ENCODE measurements at regions not wholly inside any gene's neighbourhood (a gene's known extent, or its start where the extent isn't known, plus 50 kb on each side); places are given as distances from the start of the nearest gene placed in this dataset.
"Not testable (repeated sequence)": the region's sequence is repeated elsewhere in the genome, so short reads cannot be mapped to it uniquely, and the experiment has no call there.

DNA sequence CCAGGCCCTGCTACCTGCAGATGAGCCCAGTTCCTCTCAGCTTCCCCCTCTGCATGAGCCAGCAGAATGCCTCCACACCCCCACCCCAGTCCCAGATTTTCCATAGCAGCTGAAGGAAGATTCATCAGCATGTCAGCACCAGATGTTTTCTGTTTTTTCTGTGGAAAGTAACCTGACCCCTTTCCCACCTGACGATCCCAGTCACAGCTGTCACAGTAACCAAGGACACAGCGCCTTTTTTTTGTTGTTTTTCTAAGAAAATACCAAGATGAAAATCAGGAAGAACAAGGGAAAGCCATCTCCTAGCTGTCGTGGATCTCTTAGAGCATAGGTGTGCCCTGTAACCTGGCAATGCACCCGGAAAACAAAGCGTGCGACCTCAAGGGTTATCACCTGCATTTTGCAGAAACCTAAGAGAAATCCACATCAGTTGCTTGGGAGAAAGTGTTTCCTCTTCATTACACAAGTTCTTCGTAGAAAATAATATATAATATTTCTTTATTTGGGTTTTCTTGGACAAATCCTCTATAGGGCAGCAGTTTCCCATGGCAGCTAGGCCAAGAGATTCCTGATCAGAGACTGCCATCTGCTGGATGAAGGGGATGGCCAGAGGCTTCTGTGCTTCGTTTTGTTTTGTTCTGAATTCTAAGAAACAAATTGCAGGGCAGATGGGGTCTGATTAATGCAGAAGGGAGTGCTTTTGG lies 401.9 kb downstream of the TNS3 start:
- no TSS peak for BruUV-seq (replicated peaks)
- TF ChIP-seq, protein P1, sequence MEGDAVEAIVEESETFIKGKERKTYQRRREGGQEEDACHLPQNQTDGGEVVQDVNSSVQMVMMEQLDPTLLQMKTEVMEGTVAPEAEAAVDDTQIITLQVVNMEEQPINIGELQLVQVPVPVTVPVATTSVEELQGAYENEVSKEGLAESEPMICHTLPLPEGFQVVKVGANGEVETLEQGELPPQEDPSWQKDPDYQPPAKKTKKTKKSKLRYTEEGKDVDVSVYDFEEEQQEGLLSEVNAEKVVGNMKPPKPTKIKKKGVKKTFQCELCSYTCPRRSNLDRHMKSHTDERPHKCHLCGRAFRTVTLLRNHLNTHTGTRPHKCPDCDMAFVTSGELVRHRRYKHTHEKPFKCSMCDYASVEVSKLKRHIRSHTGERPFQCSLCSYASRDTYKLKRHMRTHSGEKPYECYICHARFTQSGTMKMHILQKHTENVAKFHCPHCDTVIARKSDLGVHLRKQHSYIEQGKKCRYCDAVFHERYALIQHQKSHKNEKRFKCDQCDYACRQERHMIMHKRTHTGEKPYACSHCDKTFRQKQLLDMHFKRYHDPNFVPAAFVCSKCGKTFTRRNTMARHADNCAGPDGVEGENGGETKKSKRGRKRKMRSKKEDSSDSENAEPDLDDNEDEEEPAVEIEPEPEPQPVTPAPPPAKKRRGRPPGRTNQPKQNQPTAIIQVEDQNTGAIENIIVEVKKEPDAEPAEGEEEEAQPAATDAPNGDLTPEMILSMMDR (IDR thresholded peaks at IDR 0.05; ENCODE audit: unreplicated experiment) = peak; percentile 85
- no peaks in the 10 kb centered on the region for H3K36me3 Mint-ChIP-seq (ENCODE audit: insufficient read depth, unreplicated experiment)
- H3K4me1 Mint-ChIP-seq (ENCODE audit: insufficient read depth, unreplicated experiment) = no peaks in the 10 kb centered on the region
- ChIA-PET POLR2A (no interaction called here), CTCF (interaction anchor here (0.5 to 9.5 kb wide), 25 partner anchors 9 to 1919 kb away, joined by 3 to 68 read pairs (median 3); partner anchors contain the start of gene IGFBP3)
- DNase-seq (ENCODE audit: unreplicated experiment) = peak; percentile 76
- intact Hi-C loops (cut with micrococcal nuclease) = loop anchor here (1.0 to 10.0 kb wide), 4 partner anchors 405 to 1289 kb away; no protein-coding TSS in a partner anchor
- no peak overlapping the region for H3K4me3 Mint-ChIP-seq (ENCODE audit: unreplicated experiment)
- peaks cover 20% of the 10 kb centered on the region for H3K27me3 Mint-ChIP-seq (ENCODE audit: insufficient read depth, unreplicated experiment)
- no peaks in the 10 kb centered on the region for H3K9me3 Mint-ChIP-seq (ENCODE audit: unreplicated experiment)
- no peak overlapping the region for H3K27ac Mint-ChIP-seq (ENCODE audit: low read depth, unreplicated experiment)

DNA sequence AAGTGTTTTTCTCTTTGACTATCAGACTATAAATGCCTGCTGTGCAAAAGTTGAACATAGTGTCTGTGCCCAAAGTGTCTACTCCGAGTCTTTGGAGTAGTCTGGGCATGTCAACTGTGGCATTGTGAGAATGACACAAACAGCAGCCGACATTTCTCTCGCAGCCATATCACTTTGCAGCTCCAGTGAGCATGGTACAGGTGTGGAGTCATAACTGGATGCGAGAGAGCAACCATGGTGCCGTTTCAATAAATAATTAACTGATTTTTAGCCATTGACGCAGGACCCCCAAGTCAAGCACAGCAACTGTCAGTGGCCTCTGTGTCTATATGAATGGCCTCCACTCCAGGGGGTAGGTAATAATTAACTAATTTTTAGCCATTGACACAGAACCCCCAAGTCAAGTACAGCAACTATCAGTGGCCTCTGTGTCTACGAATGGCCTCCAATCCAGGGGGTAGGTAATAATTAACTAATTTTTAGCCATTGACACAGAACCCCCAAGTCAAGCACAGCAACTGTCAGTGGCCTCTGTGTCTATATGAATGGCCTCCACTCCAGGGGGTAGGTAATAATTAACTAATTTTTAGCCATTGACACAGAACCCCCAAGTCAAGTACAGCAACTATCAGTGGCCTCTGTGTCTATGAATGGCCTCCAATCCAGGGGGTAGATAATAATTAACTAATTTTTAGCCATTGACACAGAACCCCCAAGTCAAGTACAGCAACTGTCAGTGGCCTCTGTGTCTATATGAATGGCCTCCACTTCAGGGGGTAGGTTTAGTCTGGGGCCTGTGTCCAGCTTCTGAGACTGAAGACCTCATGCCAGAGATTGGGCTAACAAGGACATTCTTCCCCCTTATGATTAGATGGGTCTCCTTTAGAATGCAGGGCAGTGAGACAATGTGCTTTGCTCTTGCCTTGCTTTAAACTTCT lies 409.0 kb downstream of the TNS3 start:
- H3K27ac Mint-ChIP-seq (ENCODE audit: low read depth, unreplicated experiment); DNase-seq (ENCODE audit: unreplicated experiment); H3K9me3 Mint-ChIP-seq (ENCODE audit: unreplicated experiment); H3K4me1 Mint-ChIP-seq (ENCODE audit: insufficient read depth, unreplicated experiment); H3K27me3 Mint-ChIP-seq (ENCODE audit: insufficient read depth, unreplicated experiment); H3K36me3 Mint-ChIP-seq (ENCODE audit: insufficient read depth, unreplicated experiment); POLR2A ChIA-PET; CTCF ChIA-PET; BruUV-seq (replicated peaks); H3K4me3 Mint-ChIP-seq (ENCODE audit: unreplicated experiment): not testable (repeated sequence)
- intact Hi-C loops (cut with micrococcal nuclease) = loop anchor here (10.0 kb wide), 1 partner anchor 398 kb away; no protein-coding TSS in a partner anchor

DNA sequence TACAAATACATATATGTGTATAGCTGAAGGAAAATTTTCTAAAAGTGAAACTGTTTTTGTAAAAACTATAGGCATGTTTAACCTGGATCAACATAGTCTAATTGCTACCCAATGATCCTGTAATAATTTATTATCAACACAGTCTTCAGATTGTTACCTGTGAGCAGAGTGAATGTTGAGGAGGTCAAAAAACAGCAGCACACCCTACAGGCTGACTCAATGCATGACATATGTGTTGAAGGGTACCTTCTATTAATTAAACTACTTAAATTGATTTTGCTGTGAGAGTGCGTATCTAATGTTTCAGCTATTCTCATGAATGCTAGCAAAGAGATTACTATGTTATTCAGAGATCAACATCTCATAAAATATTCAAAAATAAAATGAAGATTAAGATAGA lies 411.4 kb downstream of the TNS3 start:
- no TSS peak for BruUV-seq (replicated peaks)
- Mint-ChIP-seq H3K4me3 (ENCODE audit: unreplicated experiment) (no peak overlapping the region), H3K4me1 (ENCODE audit: insufficient read depth, unreplicated experiment) (no peaks in the 10 kb centered on the region), H3K27me3 (ENCODE audit: insufficient read depth, unreplicated experiment) (no peaks in the 10 kb centered on the region), H3K36me3 (ENCODE audit: insufficient read depth, unreplicated experiment) (no peaks in the 10 kb centered on the region), H3K27ac (ENCODE audit: low read depth, unreplicated experiment) (no peak overlapping the region), H3K9me3 (ENCODE audit: unreplicated experiment) (no peaks in the 10 kb centered on the region)
- CTCF ChIA-PET = interaction anchor here (0.6 to 3.8 kb wide), 5 partner anchors 10 to 1258 kb away, joined by 3 to 22 read pairs (median 3); no protein-coding TSS in a partner anchor
- TF ChIP-seq, protein P1 (IDR thresholded peaks at IDR 0.05; ENCODE audit: unreplicated experiment) = peak; percentile 23
- intact Hi-C loops (cut with micrococcal nuclease) = loop anchor here (10.0 kb wide), 1 partner anchor 396 kb away; no protein-coding TSS in a partner anchor
- DNase-seq (ENCODE audit: unreplicated experiment) = no peak
- POLR2A ChIA-PET = interaction anchor here (0.6 kb wide), 2 partner anchors 442 to 486 kb away, joined by 3 read pairs; no protein-coding TSS in a partner anchor

DNA sequence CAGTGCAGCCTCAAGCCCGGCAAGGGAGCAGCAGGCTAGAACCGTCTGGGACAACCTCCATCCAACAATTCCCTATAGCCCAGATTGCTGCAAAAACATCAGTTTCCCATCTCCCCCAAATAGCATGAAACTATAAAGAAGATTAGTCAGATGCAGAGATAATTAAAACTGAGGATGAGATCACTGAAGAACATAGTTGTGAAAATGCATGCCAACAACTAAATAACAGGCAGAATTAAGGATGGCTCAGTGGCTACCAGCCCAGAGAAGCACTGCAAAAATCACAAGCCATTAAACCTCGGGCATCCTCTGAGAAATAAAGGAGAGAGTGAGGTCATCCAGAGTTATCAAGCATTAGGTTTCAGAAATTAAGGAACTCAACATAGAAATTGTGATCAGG lies 427.1 kb downstream of the TNS3 start:
- BruUV-seq (replicated peaks) = no TSS peak
- ChIA-PET CTCF (interaction anchor here (0.6 kb wide), 1 partner anchor 316 kb away, joined by 3 read pairs; no protein-coding TSS in a partner anchor), POLR2A (no interaction called here)
- Mint-ChIP-seq H3K4me1 (ENCODE audit: insufficient read depth, unreplicated experiment) (peaks cover 10% of the 10 kb centered on the region), H3K4me3 (ENCODE audit: unreplicated experiment) (no peak overlapping the region), H3K27me3 (ENCODE audit: insufficient read depth, unreplicated experiment) (no peaks in the 10 kb centered on the region), H3K9me3 (ENCODE audit: unreplicated experiment) (no peaks in the 10 kb centered on the region), H3K27ac (ENCODE audit: low read depth, unreplicated experiment) (no peak overlapping the region), H3K36me3 (ENCODE audit: insufficient read depth, unreplicated experiment) (no peaks in the 10 kb centered on the region)
- intact Hi-C loops (cut with micrococcal nuclease) = no loop called here
- TF ChIP-seq, protein P1 (IDR thresholded peaks at IDR 0.05; ENCODE audit: unreplicated experiment) = no peak
- DNase-seq (ENCODE audit: unreplicated experiment) = no peak
